ENCODE measurements at regions not wholly inside any gene's neighbourhood (a gene's known extent, or its start where the extent isn't known, plus 50 kb on each side); places are given as distances from the start of the nearest gene placed in this dataset.
"Not testable (repeated sequence)": the region's sequence is repeated elsewhere in the genome, so short reads cannot be mapped to it uniquely, and the experiment has no call there.

GRCh38 chr2:122341007-122341406 is 585.6 kb downstream of the TSN start:
- no peak for DNase-seq

GRCh38 chr2:122352151-122352550 is 596.7 kb downstream of the TSN start:
- DNase-seq = not testable (repeated sequence)

- no peak for DNase-seq
Observed at GRCh38 chr2:122357998-122358397, 602.5 kb downstream of the TSN start.

GRCh38 chr2:122358729-122359128 is 603.3 kb downstream of the TSN start:
- no peak for DNase-seq

- DNase-seq = no peak
Observed at GRCh38 chr2:122363885-122364284, 608.4 kb downstream of the TSN start.

- DNase-seq = no peak
Observed at GRCh38 chr2:122366427-122366826, 611.0 kb downstream of the TSN start.

GRCh38 chr2:122366969-122367645 is 611.7 kb downstream of the TSN start:
- DNase-seq = no peak

GRCh38 chr2:122367646-122368010 is 612.2 kb downstream of the TSN start:
- no peak for DNase-seq

- DNase-seq = no peak
Observed at GRCh38 chr2:122368576-122369243, 613.3 kb downstream of the TSN start.

GRCh38 chr2:122378521-122378920 is 623.1 kb downstream of the TSN start:
- DNase-seq = no peak

GRCh38 chr2:122384768-122385333 is 629.4 kb downstream of the TSN start:
- no peak for DNase-seq

- DNase-seq = no peak
Observed at GRCh38 chr2:122388208-122388607, 632.8 kb downstream of the TSN start.

GRCh38 chr2:122389694-122390093 is 634.2 kb downstream of the TSN start:
- DNase-seq = no peak

- no peak for DNase-seq
Observed at GRCh38 chr2:122390406-122390805, 635.0 kb downstream of the TSN start.

GRCh38 chr2:122391726-122392125 is 636.3 kb downstream of the TSN start:
- DNase-seq = no peak

GRCh38 chr2:122395687-122396086 is 640.2 kb downstream of the TSN start:
- no peak for DNase-seq

GRCh38 chr2:122411231-122411630 is 655.8 kb downstream of the TSN start:
- no peak for DNase-seq

- DNase-seq = no peak
Observed at GRCh38 chr2:122412360-122412759, 656.9 kb downstream of the TSN start.

- no peak for DNase-seq
Observed at GRCh38 chr2:122414902-122415301, 659.5 kb downstream of the TSN start.

- DNase-seq = no peak
Observed at GRCh38 chr2:122417114-122417513, 661.7 kb downstream of the TSN start.

- DNase-seq = no peak
Observed at GRCh38 chr2:122421775-122422174, 666.3 kb downstream of the TSN start.

GRCh38 chr2:122422384-122422991 is 667.0 kb downstream of the TSN start:
- no peak for DNase-seq

GRCh38 chr2:122423934-122424333 is 668.5 kb downstream of the TSN start:
- DNase-seq = no peak

- DNase-seq = no peak
Observed at GRCh38 chr2:122433123-122433754, 677.8 kb downstream of the TSN start.

Data from NCI-H2227 treated with DMSO at 0.1 percent for 48 hours (cell line).